HG03139 (cell line): ENCODE measurements at regions not wholly inside any gene's neighbourhood (a gene's known extent, or its start where the extent isn't known, plus 50 kb on each side); places are given as distances from the start of the nearest gene placed in this dataset.
"Not testable (repeated sequence)": the region's sequence is repeated elsewhere in the genome, so short reads cannot be mapped to it uniquely, and the experiment has no call there.

Source experiments
- ATAC-seq: cut with Tn5 transposase; IDR thresholded peaks from one replicate; pipeline ENCODE4 v1.9.1; 2021; ENCODE audit not compliant: unreplicated experiment

DNA sequence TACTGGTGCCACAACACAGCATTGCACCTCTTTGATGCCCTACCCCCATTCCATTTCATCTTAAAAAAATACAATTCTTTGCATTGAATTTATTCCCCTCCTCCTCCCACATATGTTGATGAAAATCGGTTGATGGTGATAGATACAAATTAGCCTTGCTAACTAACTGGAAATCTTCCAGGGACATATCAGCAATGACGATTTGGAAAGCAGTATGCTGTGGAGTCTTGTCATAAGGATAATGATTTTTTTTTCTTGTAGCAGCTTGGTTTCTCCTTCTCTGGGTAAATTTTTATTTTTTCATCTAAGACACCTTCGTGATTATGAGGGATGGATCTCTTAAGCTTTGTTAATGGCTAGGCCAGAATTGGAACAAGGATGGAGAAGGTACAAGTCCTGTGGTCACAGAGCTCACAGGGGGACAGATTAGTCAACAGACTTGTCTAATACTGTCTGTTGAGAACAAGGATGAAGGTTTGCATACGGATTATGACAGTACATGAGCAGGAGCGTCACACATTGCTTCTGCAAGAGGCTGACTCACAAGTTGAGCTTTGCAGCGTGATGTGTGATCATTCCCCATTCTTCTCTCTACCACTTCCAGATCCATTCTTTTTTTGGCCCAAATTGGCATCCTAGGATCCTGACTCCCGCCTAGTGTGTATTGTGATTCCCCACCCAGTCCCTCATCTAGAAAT, 233.1 kb upstream of the FERMT1 start:
- ATAC-seq: no peak

GRCh38 chr20:6348908-6349307, 226.1 kb upstream of the FERMT1 start:
- ATAC-seq: no peak

- ATAC-seq: no peak
Observed at GRCh38 chr20:6347916-6348315, 225.1 kb upstream of the FERMT1 start.

DNA sequence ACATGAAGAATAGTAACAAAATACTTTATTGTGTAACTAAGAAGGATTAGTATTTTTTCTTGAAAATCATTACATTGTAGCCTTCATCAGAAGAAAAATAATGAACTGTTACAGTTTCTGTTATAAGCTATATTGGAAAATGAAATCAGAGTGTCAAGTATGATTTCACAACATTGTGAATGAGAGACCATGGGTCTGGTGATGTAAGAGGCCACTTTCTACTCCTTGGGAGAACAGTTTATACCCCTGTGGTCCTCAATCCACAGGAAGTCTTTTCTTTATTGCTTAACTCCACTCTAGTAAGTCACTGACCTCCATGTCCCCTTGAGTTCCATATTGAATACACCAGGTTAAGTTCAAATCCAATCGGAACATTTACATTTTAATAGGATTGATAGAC, 218.7 kb upstream of the FERMT1 start:
- no peak for ATAC-seq

DNA sequence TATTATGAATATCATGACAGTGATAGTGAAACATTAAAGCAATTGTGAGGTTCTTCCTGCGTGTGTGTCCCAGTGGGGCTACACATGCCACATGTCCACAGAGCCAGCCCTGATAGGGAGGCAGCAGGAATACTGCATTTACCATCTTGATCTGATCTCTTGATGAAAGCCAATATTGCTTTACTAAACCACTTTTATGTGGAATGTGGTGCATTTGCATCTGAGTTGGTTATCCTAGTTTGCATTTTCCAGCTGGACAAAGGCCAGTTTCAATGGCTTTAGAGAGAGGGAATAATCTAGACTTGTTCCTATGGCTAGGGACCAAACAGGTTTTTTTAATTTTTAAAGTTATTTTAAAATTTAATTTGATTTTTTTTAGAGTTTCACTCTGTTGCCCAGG, 216.3 kb upstream of the FERMT1 start:
- ATAC-seq: no peak

GRCh38 chr20:6333110-6333509, 210.3 kb upstream of the FERMT1 start:
- ATAC-seq: no peak

DNA sequence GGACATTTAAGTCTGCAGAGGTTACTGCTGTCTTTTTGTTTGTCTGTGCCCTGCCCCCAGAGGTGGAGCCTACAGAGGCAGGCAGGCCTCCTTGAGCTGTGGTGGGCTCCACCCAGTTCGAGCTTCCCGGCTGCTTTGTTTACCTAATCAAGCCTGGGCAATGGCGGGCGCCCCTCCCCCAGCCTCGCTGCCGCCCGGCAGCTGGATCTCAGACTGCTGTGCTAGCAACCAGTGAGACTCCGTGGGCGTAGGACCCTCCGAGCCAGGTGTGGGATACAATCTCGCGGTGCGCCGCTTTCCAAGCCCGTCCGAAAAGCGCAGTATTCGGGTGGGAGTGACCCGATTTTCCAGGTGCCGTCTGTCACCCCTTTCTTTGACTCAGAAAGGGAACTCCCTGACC, 198.4 kb upstream of the FERMT1 start:
- ATAC-seq: not testable (repeated sequence)

DNA sequence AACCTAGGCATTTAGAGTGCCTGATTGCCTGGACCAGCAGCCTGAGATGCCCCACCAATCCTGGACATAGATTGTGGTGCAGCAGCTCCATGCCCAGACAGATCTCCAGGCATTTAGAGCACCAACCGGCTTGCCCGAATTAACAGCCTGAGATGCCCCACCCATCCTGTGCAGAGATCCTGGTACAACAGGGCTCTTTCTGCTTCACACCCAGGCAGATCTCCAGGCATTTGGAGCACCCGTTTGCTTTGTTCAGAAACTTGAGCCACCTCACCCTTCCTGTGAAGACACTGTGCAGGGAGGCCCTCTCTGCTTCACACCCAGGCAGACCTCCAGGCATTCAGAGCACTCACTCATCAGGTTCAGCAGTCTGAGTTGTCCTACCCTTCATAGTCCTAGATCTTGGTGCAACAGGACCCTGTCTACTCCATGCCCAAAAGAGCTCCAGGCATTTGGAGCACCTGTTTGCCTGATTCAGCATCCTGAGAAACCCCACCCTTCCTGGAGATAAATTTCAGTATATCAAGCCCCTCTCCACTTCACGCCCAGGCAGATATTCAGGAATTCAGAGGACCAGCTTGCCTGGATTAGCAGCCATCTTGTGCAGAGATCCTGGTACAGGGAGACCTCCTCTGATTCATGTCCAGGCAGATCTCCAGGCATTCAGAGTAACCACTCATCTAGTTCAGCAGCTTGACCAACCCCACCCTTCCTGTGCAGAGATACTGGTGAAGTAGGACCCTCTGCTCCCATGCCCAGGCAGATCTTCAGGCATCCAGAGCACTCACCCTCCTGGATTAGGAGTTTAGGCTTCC, 189.2 kb upstream of the FERMT1 start:
- ATAC-seq: no peak

GRCh38 chr20:6311097-6311496, 188.3 kb upstream of the FERMT1 start:
- ATAC-seq: no peak

DNA sequence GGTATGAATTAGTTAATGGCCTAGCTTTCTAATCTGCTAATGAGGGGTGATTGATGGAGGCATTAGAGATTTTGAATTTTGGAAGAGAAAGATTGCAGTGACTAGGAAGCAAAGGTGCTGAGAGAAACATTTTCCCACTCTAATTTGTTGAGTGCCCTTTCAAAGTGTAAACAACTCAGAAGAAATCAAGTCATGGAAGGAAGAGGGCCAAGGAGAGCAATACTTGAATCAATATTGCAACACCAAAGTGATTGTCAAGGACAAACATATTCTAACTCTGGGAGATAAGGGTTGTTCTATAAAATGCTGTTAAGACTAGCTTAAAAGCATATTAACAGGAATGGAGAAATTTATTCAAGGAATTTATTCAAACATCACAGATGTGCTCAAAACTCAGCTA, 182.7 kb upstream of the FERMT1 start:
- no peak for ATAC-seq

DNA sequence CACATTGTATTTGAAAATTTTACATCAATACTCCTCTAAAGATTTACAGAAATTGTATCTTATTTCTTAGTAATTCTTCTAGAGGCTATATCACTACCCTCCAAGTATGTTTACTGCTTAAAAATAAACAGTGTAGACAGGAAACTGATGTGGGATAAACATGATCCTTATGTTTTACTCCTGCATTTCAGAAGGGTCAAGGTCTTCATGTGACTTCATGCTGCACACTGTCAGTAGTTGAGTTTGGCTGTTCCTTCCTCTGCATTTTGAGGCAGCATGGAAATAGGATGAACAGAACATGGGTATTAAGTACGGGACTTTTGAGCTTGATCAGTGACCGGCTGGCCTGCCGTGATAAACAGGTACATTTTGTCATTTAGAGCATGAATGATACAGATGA, 179.2 kb upstream of the FERMT1 start:
- no peak for ATAC-seq

DNA sequence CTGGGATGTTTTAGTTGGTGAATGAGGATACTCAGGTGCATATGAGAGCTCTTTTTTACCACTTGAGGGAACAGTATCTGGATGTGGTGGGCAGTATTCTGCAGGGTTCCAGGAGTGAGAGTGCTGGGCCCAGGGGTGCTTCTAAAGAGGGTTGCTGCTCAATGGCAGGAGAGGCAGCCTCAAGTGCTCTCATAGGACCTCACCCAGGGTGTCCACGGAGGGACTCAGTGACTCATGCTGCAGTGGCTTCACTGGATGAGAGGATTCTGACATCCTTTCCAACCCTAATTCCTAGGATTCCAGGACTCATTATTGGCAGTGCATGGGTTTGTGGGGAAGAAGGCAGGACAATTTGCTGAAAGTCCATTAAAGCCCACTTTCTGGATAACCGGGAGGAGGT, 176.6 kb upstream of the FERMT1 start:
- no peak for ATAC-seq

DNA sequence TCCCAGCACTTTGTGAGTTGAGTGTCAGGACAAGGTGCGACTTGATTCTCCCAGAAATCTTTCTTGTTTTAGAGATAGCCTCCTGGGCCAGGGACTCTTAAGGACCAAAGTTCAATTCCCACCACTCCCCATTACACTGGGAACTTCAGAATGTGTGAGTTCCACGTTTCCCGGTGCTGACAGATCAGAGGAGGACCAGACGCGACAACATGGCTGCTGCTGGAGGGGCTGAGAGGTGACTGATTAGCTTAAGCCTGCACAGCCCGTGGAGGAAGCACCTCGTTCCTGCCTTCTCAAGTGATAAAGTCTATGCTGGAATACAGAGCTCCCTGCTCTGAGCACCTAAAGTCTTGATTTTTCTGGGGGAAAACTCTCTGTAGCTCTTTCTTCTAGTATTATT, 175.2 kb upstream of the FERMT1 start:
- no peak for ATAC-seq

GRCh38 chr20:6295867-6296256, 173.0 kb upstream of the FERMT1 start:
- ATAC-seq: no peak

GRCh38 chr20:6295127-6295866, 172.5 kb upstream of the FERMT1 start:
- no peak for ATAC-seq

DNA sequence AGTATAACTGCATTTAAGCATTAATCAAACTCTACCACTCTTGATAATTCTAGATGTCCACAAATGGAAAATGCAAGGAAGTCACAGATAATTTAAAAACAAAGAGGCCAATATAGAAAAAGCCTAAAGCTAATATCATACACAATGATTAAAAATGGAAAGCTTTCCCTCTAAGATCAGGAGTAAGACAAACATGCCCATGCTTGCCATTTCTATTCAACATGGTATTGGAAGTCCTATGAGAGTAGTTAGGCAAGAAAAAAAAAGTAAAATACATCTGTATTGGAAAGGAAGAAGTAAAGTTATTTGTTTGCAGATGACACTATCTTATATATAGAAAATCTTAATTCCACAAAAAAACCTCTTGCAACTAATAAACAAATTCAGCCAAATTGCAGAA, 164.6 kb upstream of the FERMT1 start:
- ATAC-seq: no peak

DNA sequence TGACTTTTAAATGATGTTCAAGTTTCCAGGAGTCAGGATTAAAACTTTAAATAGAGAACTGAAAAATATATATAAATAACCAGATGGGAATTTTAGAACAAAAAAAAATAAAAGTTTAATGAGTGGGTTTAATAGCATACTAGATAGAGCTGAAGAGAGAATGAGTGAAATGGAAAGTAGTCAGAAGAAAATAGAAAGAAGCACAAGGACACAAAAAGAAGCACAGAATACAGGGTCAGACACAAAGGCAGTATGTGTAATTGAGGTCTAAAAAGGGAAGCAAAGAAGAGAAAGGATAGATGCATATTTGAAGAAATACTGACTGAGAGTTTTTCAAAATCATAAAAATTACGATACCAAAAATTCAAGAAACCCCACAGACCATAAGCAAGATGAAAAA, 159.8 kb upstream of the FERMT1 start:
- no peak for ATAC-seq

DNA sequence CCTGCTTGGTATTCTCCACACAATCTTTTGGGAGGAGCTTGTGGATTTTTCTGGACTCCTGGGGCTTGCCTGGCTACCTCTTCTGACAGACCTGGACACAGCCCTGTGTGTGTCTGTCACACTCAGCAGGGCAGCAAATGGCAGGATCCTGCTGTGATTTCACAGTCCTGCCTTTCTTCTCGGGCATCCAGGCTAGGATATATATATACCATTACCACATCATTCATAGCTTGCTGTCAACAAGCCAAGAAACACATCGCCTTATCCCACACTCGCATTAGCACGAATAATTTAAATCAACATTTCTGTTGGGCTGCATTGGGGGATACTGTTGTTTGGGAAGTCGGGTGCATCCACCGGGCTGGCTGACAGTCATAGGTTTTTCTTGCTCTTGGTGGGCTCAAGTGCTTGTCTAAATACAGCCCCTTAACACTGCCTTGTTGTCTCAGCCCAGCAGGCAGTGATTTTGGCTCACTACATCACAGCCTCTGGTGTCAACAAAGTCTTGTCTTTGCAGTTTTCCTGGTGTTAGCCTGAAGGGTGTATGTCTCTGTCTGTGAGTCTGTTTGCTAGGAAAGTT, 154.9 kb upstream of the FERMT1 start:
- ATAC-seq: no peak

- not testable (repeated sequence) for ATAC-seq
Observed at GRCh38 chr20:6270404-6270803, 147.6 kb upstream of the FERMT1 start.

- no peak for ATAC-seq
Observed at GRCh38 chr20:6269168-6269873, 146.5 kb upstream of the FERMT1 start.
